NCI-H2107 treated with DMSO at 0.1 percent for 48 hours (cell line): ENCODE measurements at regions not wholly inside any gene's neighbourhood (a gene's known extent, or its start where the extent isn't known, plus 50 kb on each side); places are given as distances from the start of the nearest gene placed in this dataset.
"Not testable (repeated sequence)": the region's sequence is repeated elsewhere in the genome, so short reads cannot be mapped to it uniquely, and the experiment has no call there.

Experiments
- DNase-seq: peaks from one replicate; lab custom pipeline; 2025; ENCODE audit not compliant: unreplicated experiment; lab: John Stamatoyannopoulos, UW

DNA sequence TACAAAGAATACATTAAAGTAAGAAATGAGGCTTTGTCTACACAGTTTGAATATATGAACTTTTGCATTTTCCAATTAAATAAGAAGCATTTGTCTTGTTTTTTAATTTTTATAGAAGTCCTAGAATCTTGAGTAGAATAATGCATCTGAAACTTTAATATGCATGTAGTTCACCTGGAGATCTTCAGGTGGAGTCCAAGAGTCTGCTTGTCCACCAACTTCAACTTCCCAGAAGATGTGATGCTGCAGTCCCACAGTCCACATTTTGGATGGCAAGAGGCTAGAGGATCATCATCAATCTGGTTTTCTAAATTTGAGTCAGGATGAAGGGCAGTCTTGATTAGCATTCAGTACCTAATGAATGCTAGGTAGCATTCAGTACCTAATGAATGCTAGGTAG, 357.6 kb upstream of the SOX2 start:
- DNase-seq, result no peak

DNA sequence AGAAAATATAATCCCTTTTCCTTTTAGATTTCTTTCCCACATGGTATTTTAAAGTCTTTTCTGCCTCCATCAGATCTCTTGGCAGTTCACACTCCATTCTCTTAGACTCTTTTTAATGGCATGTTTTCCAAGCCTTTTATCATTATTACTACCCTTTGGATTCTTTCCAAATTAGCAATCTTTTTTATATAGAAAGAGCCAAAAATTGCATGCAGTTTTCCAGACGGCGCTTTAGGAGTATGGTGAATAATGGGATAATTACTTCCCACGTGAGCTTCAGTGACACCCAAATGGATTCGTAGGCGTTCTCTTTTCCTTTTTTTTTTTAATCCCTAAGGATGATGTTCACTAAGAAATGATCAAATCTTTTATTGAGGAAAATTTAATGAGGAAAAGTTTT, 354.8 kb upstream of the DNAJC19 start:
- DNase-seq, result peak; percentile 92

DNA sequence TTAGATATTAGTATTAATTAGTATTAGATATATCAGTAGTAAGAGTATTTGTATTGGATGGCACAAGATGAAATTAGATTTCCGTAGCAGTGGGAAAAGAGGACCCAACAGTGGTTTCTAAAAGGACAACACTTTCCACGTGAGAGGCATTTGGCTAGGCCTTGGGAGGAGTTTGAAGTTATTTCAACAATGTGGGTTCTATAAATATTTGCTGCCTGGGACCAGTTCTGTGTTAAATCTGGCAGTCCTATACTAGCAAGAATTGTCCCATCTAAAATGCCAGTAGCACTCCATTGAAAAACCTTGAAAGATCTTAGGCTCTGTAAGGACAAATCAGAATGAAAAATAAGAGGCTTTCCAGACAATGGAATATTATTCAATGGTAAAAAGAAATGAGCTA, 347.1 kb upstream of the DNAJC19 start:
- DNase-seq, result no peak

DNA sequence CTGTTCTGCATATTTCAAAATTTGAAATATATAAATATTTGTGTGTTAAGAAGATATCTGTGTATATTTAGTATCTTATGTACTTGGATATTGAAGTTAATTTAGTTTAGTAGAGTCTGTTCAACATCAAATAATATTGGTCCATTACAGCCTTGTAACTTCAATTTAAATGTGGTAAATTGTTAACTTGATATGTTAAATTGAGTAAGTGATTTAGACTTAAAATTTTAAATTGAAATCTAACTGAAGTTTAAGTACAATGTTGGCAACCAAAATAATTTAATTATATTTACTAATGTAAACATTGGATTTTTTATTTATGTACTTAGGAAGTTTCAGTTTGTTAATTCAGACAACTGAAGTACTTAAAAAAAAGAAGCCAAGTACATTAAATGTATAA, 343.9 kb upstream of the DNAJC19 start:
- no peak for DNase-seq

DNA sequence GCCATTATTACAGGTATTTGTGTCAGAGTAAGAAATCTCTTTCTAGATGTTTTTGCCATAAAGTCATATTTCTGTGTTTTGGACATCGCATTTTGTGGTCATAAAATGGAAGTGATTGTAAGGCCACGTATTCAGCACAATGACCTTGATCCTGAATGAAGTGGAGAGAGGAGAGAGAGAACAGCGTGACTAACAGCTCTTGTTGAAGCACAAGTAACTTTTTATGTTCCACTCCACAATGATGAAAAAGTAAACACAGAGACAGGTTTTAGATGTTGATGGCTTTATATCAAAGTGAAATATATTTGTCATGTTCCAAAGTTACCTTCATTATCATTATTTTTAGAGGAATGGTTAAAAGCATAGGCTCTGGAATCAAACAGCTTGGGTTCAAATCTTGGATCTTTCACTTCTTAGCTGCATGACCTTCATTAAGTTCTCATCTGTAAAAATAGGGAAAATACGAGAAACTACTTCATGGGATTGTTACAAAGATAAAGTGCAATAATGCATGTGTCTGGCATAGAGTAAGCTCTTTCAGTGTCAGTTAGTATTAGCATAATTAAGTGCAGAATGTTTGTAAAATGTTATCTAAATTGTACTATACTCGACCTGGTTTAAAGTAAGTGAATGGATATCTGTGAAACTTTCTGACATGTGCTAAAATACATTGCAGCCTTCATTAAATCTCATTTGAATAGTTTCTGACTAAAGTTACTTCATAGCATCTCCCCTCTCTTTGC, 341.5 kb upstream of the DNAJC19 start:
- peak; percentile 63 for DNase-seq

DNA sequence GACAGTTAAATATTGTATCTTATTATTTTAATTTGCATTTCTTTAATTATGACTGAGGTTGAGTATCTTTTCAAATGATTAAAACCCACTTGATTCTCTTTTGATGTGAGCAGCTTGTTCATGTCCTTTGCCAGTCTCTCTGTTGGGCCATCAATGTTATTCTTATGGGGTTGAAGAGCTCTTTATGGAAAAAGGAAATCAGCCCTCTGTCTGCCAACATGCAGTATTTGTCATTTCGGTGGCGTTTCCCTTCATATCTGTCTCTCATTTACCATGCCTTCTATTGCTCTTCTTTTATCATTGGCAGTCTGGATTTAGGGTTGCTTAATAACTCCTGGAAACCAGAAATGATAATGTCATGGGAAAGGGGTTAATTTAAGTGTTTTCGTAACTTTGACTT, 340.7 kb upstream of the DNAJC19 start:
- peak; percentile 27 for DNase-seq

DNA sequence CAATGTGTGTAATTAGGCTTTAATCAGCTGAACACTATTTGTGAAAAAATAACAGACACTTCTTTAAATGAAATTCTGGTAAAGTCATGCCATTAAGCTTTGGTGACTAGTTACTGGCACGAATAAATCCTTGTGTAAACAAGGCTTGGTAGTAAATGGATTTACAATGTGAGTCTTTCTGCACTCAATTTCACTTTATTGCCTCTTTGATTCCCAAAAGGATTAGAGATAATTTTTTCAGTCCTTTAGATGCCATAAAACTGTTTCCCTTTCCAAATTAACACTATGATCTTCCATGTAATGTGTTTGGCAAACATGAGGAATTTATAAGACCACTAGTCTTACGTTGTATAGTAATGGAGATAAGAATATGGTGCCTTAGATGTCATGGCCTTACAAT, 339.5 kb upstream of the DNAJC19 start:
- DNase-seq, result peak; percentile 94

DNA sequence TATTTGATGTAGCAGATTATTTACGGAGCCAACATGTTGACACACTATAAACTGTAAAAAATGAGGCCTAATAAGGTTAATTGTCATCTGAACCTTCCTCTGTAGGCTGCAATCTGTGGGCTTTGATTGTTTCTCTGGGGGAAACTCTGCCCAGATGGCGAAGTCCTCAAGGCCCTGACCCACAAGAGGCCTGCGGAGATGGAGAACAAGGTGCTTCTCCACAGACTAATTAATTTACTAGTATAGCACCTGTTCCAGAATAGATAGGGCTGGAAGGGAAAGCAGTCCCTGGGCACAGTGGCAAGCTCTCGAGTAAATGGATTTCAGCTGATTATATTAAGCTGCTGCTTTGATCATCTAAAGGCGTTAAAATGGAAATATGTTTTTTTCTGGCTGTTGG, 338.8 kb upstream of the DNAJC19 start:
- DNase-seq, result peak; percentile 97

DNA sequence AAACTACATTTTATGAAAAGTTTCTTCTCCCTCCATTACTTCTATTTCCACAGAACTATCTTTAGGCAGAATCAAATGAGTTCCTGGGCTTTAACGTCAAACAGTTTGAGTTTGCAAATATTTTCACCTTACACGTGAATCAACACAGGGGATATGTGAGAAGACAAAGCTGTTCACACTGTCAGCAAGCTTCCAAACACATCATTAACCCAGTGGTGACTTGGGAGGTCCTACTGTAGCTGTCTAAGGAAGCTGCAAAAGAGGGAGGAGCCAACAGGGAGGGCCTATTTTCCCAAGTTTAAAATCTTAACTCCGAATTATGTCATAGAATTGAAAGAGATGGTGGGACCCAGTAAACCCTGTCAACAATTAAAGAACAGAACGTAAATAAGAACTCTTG, 337.8 kb upstream of the DNAJC19 start:
- DNase-seq, result peak; percentile 44

DNA sequence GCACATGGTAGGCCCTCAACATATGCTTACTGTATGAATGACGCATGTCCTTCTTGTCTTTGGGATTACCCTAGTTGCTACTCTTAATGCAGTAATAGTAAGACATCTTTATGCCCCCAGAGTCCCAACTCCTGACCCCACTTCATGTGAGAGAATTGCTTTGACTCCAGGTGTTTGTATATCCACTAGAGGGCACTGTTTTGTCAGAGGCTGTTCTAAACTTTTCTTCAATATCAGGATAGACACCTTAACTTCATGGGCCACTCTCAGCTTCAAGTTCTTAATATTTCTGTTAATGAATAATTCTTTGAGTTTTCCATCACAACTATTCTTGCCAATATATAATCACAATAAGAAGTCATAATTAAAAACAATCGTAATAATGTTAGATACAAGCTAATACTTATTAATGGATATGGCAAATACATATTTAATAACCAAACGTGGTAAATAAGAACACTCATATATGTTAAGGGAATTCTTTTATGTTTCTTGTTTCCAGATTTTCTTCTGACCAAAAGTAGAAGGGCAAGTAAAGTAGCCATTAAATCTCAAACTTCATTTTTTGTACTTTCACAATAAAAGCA, 337.2 kb upstream of the DNAJC19 start:
- DNase-seq, result peak; percentile 91

DNA sequence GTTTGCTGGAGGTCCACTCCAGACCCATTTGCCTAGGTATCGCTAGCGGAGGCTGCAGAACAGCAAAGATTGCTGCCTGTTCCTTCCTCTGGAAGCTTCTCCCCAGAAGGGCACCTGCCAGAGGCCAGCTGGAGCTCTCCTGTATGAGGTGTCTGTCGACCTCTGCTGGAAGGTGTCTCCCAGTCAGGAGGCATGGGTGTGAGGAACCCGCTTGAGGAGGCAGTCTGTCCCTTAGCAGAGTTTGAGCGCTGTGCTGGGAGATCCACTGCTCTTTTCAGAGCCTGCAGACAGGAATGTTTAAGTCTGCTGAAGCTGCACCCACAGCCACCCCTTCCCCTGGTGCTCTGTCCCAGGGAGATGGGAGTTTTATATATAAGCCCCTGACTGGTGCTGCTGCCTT, 335.0 kb upstream of the DNAJC19 start:
- not testable (repeated sequence) for DNase-seq

DNA sequence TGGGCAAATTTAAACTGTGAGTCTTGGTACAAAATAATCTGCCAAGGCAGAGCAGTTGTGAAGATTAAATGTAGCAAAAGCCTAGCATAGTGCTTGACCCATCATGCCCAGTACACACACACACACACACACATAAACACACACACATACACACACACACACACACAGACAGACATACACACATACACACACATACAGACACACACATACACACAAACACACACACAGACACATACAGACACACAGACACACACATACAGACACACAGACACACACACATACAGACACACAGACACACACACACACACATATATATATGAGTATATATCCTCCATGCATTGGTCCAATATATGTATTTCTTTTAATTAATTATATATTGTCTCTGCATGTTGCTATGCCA, 328.8 kb upstream of the DNAJC19 start:
- DNase-seq, result no peak

DNA sequence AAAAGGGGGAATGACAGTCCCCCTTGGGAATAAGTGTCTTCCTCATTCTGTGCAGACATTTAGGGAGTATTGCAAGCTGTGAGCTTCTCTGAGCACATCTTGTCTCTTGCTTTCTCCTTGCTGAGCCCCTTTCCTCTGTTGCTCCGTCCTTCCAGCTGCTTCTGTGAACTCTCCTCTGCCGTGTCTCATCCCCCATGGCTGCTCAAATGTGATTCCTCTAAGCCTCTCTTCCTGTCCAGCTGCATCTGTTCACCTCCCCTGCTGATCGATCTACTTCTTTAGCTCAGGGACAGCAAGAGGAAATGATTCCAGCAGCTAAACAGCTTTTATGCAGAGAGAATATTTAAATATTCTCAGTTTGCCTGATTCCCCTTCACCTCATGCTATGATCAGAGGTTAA, 328.0 kb upstream of the DNAJC19 start:
- peak; percentile 80 for DNase-seq

DNA sequence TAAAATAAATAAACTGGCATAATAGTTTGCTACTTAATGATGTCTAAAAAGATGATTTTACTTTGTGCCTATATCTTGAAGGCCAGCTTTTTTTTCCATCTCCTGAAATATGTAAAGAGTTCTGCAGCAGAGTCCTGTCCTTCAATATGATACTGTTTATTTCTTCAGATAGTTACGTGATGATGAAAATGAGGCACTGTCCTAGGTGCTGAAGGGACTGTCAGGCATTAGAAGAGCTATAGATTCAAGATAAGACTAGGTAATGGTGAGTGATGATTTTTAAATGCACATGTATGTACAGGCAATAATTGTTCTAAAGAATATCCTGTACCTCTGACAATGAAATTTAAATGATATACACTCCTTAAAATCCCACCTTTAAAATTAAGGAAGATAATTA, 326.9 kb upstream of the DNAJC19 start:
- DNase-seq, result no peak

DNA sequence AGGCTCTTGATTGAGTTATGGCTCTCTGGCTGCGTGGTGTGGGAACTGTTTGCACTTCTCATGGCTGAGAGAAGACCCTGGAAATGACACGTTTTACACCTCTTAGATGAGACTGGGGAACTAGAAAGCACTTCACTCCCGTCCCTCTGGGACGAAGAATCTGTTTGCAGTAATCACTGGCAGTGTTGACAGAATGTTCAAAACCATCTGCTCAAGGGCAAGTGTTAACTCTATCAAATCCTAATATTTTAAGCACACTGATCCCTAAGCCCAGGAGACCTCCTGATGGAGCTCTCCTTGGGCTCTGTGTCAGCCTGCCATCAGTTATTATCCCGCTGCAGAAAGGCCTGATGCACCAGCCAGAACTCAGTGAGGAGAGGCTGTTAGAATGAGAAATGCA, 323.8 kb upstream of the DNAJC19 start:
- peak; percentile 87 for DNase-seq

DNA sequence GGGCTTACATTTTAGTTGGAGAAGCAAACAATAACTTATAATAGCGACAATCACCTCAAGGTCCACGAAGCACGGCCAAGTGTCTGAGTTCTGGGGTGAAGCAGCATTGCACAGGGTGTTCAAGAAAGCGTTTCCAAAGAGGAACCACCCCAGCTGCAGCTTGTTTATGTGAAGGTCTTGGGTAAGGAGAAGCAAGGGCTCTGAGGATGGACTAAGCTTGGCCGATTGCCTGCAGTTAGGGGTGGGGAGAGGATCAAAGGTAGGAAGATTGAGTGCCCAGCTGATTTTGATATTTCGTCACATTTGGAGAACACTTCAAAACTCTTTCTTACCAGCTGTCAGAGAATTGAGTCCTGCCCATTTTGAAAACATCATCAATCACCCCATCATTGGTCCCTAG, 321.6 kb upstream of the DNAJC19 start:
- peak; percentile 59 for DNase-seq

DNA sequence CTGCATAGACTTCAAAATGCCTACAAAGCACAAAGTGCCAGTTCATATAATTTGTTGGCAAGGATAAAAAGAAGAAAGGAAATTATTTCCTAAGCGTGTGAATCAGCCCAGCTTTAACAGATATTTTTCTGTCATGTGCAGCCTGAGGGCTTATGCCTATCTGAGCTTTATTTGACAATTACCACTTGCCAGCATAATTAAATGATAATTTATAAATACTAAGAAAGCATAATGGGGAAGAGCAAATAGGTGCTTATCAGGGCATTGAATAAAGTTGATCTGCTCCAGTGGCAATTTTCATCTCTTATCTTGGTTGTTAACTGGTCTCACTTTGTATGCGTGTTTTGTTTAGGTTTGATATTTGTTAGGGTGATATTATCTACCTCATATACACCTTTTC, 313.4 kb upstream of the DNAJC19 start:
- DNase-seq, result no peak

DNA sequence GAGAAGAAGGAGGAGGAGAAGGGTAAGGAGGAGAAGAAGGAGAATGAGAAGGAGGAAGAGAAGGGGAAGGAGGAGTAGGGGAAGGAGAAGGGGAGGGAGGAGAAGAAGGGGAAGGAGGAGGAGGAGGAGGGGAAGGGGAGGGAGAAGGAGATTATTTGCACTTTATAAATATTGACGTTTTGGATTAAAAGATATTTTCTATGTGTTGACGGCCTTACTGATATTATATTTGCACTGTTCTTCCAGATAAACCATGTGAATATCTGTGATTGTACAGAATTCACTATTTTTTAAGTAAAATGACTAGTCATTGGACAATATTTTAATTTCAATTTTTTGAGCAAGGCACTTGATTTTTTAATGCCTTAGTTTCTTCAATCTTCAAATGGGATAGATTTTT, 310.5 kb upstream of the DNAJC19 start:
- DNase-seq, result no peak

DNA sequence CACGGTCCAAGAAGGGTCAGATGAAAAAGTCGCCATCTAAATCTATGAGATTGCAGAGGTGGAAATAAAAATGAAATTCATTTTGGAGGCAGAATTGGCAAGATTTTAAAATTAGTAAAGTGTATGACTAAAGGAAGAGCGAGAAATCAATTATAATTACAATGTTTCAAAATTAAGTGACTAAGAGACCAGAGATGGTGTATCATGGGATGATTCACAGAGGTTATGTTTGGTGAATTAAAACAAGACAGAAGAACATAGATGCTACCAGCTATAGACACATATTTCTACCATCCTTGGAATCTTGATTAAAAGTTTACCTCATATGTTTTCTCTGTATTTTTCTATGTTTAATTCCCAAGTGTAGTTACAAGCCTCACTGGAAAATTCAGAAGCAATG, 308.9 kb upstream of the DNAJC19 start:
- no peak for DNase-seq

DNA sequence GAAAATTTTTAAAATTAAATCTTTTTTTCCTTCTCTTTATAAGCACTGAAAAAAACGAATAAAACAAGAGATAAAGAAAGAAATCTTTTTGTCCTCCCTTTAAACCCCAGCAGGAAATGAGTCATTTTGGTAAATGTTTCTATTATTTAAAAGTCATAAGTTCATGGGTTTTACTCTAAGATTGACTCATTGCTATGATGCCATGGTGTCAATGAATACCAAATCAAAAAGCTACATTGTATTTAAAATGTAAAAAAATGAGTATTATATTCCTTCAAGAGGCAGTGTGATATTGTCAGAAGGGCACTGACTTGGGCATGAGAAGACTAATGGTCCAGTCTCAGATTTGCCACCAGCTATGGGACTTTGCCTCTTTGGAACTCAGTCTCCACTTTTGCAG, 303.4 kb upstream of the DNAJC19 start:
- DNase-seq, result no peak

DNA sequence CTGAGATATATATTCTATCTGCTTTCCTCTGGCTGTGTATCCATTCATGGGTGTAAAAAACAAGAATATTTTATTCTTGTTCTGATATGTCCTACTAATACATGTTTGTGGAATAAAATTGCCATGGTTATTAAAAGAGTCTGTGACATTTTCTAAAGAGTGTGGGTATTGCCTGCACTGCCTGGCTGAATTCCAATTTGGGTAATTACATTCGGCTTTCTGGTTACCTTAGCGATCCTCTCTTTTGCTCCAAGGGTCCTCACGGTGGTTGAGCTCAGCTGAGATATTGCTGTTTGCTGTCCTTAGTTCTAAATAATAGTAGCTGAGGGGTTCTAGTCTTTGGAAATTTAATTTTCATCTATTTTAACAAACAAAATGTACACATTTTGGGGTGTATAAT, 301.4 kb upstream of the DNAJC19 start:
- no peak for DNase-seq

DNA sequence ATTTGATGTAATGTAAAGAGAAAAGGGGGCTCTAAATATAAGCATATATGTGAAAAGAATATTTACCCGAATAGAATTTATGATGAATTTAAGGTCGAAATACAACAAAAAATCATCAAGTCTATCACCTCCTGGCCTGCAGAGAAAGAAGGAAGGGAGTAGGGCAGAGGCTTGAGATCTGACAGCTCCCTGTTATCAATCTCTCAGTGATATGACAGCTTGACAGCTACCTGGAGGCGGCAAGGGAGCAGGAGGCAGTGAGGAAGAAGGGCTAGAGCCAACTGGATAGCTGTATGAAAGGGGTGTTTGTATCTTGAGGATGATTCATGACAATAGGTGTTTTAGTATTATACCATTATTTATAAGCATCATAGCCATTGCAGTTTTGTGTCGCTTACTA, 299.8 kb upstream of the DNAJC19 start:
- no peak for DNase-seq

DNA sequence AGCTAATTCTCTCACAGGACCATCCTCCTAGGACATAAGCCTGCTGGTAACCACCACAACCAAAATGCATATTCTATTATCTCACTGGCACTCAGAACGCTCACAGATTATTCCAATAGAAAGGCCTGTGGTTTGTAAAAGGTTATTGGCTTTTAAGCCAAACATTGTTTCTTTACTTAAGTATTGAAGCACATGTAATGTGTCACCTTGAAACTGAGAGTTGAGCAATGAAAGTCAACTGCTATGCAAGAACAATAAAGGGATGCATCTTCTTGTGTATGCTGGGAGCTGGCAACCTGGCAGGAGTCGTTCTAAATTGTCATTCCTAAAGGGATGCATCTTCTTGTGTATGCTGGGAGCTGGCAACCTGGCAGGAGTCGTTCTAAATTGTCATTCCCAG, 298.6 kb upstream of the DNAJC19 start:
- peak; percentile 73 for DNase-seq
